ENCODE measurements at regions not wholly inside any gene's neighbourhood (a gene's known extent, or its start where the extent isn't known, plus 50 kb on each side); places are given as distances from the start of the nearest gene placed in this dataset.

DNA sequence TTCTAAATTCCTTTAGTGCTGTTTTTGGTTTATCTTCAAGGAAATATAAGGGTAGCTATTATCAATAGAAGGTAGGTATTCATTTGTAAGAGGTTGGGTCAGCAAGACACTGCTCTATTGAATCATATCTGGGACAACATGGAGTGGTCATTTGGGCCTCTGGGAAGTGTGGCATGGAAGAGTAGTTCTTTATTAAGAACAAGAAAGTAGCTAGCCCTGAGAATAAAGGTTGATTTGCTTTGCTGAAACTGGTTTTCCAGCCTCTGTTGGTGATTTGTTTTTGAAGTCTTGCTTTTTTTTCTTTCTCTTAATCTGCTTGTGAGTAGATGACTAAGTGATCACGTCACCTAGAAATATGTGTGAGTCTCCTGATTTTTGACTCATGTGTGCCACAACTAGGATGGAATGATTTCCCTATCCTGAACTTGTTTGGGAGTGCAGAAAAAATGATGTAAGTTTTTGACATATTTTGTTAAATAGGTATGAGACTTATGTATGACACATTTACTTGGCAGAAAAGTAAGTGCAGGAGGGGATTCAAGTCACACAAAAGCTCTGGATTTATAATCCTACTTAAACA is 381.8 kb downstream of the CENPW start:
- FAIRE-seq (peak; percentile 91), DNase-seq (ENCODE audit: low read depth) (peak; percentile 95)
- H3K79me2 ChIP-seq (ENCODE audit: insufficient read depth, low read length) = no peaks in the 10 kb centered on the region
- TF ChIP-seq, protein P1, sequence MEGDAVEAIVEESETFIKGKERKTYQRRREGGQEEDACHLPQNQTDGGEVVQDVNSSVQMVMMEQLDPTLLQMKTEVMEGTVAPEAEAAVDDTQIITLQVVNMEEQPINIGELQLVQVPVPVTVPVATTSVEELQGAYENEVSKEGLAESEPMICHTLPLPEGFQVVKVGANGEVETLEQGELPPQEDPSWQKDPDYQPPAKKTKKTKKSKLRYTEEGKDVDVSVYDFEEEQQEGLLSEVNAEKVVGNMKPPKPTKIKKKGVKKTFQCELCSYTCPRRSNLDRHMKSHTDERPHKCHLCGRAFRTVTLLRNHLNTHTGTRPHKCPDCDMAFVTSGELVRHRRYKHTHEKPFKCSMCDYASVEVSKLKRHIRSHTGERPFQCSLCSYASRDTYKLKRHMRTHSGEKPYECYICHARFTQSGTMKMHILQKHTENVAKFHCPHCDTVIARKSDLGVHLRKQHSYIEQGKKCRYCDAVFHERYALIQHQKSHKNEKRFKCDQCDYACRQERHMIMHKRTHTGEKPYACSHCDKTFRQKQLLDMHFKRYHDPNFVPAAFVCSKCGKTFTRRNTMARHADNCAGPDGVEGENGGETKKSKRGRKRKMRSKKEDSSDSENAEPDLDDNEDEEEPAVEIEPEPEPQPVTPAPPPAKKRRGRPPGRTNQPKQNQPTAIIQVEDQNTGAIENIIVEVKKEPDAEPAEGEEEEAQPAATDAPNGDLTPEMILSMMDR (IDR thresholded peaks at IDR 0.05; ENCODE audit: insufficient read depth, low read depth, low read length) = no peak
- no peak for TF ChIP-seq EZH2 (IDR thresholded peaks at IDR 0.05; ENCODE audit: insufficient read depth, low read length)
- peak overlapping the region; percentile 57 for H3K4me2 ChIP-seq (ENCODE audit: low read length)
- H3K9me3 ChIP-seq (ENCODE audit: insufficient read depth, low read depth, low read length) = no peaks in the 10 kb centered on the region
- no peak overlapping the region for H3K4me3 ChIP-seq (ENCODE audit: insufficient read depth, low read depth, low read length)
- Mint-ChIP-seq H3K27ac (ENCODE audit: unreplicated experiment) (peak overlapping the region; percentile 67), H3K4me1 (ENCODE audit: low read depth, unreplicated experiment) (peaks cover 13% of the 10 kb centered on the region), H3K4me3 (ENCODE audit: unreplicated experiment) (no peak overlapping the region), H3K27me3 (ENCODE audit: low read depth, unreplicated experiment) (no peaks in the 10 kb centered on the region), H3K9me3 (ENCODE audit: unreplicated experiment) (peaks cover 6% of the 10 kb centered on the region), H3K36me3 (ENCODE audit: low read depth, unreplicated experiment) (peaks cover 1% of the 10 kb centered on the region)
- peak overlapping the region; percentile 81 for H3K27ac ChIP-seq (ENCODE audit: low read depth, low read length)
- peaks cover 15% of the 10 kb centered on the region for H3K4me1 ChIP-seq (ENCODE audit: insufficient read depth, low read length)
- no peaks in the 10 kb centered on the region for H3K27me3 ChIP-seq (ENCODE audit: insufficient read depth, low read length)
- peak overlapping the region; percentile 34 for H3K9ac ChIP-seq (ENCODE audit: low read length)
- no peaks in the 10 kb centered on the region for H4K20me1 ChIP-seq (ENCODE audit: insufficient read depth, low read length)
- H2AFZ ChIP-seq (ENCODE audit: low read depth, low read length) = no peak overlapping the region
- no peaks in the 10 kb centered on the region for H3K36me3 ChIP-seq (ENCODE audit: insufficient read depth, low read length)

DNA sequence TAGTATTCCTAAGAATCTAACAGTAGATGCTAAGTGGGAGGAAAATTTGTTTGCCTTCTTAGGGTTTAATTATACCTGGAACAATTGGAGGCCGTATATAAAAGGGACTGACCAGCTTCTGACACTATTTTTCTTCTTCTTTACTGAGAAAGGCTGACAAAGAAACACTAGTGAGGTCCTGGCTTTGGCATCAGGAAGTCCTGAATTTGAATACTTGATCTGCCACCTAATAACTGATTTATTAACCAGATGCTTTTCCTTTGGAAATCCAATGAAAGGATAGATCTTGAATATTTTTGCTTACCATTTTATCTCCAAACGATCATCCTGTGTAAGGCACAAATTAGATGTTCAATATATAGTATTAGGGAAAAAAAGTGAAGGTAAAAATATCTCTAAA is 382.5 kb downstream of the CENPW start:
- Histone ChIP-seq H3K4me3 (ENCODE audit: insufficient read depth, low read depth, low read length) (no peak overlapping the region), H3K27me3 (ENCODE audit: insufficient read depth, low read length) (no peaks in the 10 kb centered on the region), H3K79me2 (ENCODE audit: insufficient read depth, low read length) (no peaks in the 10 kb centered on the region), H3K9me3 (ENCODE audit: insufficient read depth, low read depth, low read length) (no peaks in the 10 kb centered on the region), H3K4me2 (ENCODE audit: low read length) (peak overlapping the region; percentile 7), H2AFZ (ENCODE audit: low read depth, low read length) (no peak overlapping the region), H3K27ac (ENCODE audit: low read depth, low read length) (peak overlapping the region; percentile 81), H4K20me1 (ENCODE audit: insufficient read depth, low read length) (no peaks in the 10 kb centered on the region), H3K9ac (ENCODE audit: low read length) (peak overlapping the region; percentile 34), H3K36me3 (ENCODE audit: insufficient read depth, low read length) (no peaks in the 10 kb centered on the region), H3K4me1 (ENCODE audit: insufficient read depth, low read length) (peaks cover 15% of the 10 kb centered on the region)
- DNase-seq (ENCODE audit: low read depth) = no peak
- Mint-ChIP-seq H3K4me1 (ENCODE audit: low read depth, unreplicated experiment) (peaks cover 11% of the 10 kb centered on the region), H3K4me3 (ENCODE audit: unreplicated experiment) (no peak overlapping the region), H3K27ac (ENCODE audit: unreplicated experiment) (peak overlapping the region; percentile 67), H3K27me3 (ENCODE audit: low read depth, unreplicated experiment) (no peaks in the 10 kb centered on the region), H3K36me3 (ENCODE audit: low read depth, unreplicated experiment) (peaks cover 1% of the 10 kb centered on the region), H3K9me3 (ENCODE audit: unreplicated experiment) (peaks cover 7% of the 10 kb centered on the region)
- TF ChIP-seq, protein P1 (IDR thresholded peaks at IDR 0.05; ENCODE audit: insufficient read depth, low read depth, low read length) = no peak
- TF ChIP-seq EZH2 (IDR thresholded peaks at IDR 0.05; ENCODE audit: insufficient read depth, low read length) = no peak
- FAIRE-seq = no peak

DNA sequence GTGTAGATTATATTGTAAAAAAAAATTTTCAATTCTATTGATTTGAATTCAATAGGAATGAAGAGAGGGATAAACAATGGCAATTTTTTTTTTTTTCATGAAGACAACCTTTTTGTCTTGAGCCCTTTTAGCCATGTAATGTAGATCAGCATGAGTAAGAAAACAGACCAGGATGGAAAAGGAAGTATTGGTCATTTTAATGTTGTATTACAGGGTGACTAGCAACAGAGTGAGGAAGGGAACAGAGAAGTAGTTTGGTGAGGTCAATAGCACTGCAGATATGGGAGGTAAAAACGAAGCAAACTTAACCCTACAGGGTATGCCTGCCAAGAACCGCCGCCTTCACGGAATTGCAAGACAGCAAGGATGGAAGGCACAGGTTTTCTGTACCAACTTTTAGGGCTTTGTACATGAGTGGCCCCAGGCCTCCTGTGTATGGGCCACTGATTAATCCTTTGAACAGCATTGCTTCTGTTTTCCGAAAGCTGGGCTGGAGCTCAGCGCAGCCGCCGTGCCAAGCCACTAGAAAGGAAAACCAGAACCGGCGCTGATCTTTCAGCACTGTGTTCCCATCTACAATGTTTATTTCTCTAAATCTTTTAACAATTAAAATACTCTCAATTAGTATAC is 383.7 kb downstream of the CENPW start:
- FAIRE-seq = no peak
- Mint-ChIP-seq H3K4me1 (ENCODE audit: low read depth, unreplicated experiment) (peaks cover 11% of the 10 kb centered on the region), H3K9me3 (ENCODE audit: unreplicated experiment) (peaks cover 12% of the 10 kb centered on the region), H3K4me3 (ENCODE audit: unreplicated experiment) (no peak overlapping the region), H3K27me3 (ENCODE audit: low read depth, unreplicated experiment) (no peaks in the 10 kb centered on the region), H3K36me3 (ENCODE audit: low read depth, unreplicated experiment) (peaks cover 1% of the 10 kb centered on the region), H3K27ac (ENCODE audit: unreplicated experiment) (no peak overlapping the region)
- H2AFZ ChIP-seq (ENCODE audit: low read depth, low read length) = no peak overlapping the region
- peaks cover 15% of the 10 kb centered on the region for H3K4me1 ChIP-seq (ENCODE audit: insufficient read depth, low read length)
- H3K4me2 ChIP-seq (ENCODE audit: low read length) = no peak overlapping the region
- DNase-seq (ENCODE audit: low read depth) = no peak
- no peaks in the 10 kb centered on the region for H4K20me1 ChIP-seq (ENCODE audit: insufficient read depth, low read length)
- H3K27ac ChIP-seq (ENCODE audit: low read depth, low read length) = no peak overlapping the region
- H3K4me3 ChIP-seq (ENCODE audit: insufficient read depth, low read depth, low read length) = no peak overlapping the region
- H3K27me3 ChIP-seq (ENCODE audit: insufficient read depth, low read length) = no peaks in the 10 kb centered on the region
- H3K79me2 ChIP-seq (ENCODE audit: insufficient read depth, low read length) = no peaks in the 10 kb centered on the region
- H3K36me3 ChIP-seq (ENCODE audit: insufficient read depth, low read length) = no peaks in the 10 kb centered on the region
- H3K9me3 ChIP-seq (ENCODE audit: insufficient read depth, low read depth, low read length) = no peaks in the 10 kb centered on the region
- no peak overlapping the region for H3K9ac ChIP-seq (ENCODE audit: low read length)
- TF ChIP-seq, protein P1 (IDR thresholded peaks at IDR 0.05; ENCODE audit: insufficient read depth, low read depth, low read length) = no peak
- TF ChIP-seq EZH2 (IDR thresholded peaks at IDR 0.05; ENCODE audit: insufficient read depth, low read length) = no peak
